ENCODE measurements at regions not wholly inside any gene's neighbourhood (a gene's known extent, or its start where the extent isn't known, plus 50 kb on each side); places are given as distances from the start of the nearest gene placed in this dataset.

DNA sequence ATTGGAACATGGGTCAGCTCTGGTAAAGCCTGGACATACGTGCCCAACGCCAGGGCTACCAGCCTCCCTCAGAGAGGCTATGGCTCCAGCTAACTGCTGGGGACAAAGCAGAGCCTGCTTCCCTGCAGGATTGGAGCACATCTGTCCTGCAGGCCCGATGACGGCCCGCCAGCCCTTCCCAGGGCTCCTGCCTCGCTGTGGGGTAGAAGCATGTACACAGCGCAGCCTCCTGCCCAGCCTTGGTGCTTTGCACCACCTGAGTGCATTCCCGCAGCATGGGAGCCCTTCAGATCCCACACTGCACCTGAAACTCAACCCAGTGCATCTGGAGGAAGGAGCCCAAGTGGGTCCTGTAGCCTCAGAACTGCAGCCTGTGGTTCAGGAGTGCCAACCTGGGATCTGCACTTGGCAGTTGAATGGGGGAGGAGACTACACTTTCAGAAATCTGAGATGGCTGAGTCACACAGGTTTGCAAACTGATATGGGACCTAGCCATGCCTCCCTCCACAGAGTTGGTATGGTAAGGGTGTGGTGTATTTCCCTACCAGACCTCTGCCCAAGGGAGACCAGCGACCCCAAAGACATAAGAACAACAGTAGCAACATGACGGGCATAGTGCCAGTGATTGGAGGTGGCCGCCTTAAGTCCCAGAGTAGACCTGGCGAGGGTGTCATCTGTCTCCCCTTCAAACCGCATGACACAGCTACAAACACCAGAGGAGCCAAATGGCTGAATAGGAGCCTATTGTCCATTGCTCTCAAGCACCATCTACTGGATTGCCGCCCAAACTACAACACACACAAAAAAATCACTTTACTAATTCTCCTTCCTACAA lies 273.9 kb upstream of the MIS18BP1 start:
- ATAC-seq (peak; percentile 95), DNase-seq (ENCODE audit: low read depth, low spot score) (peak; percentile 51)
- intact Hi-C loops (cut with micrococcal nuclease), result loop anchor here (1.0 to 10.0 kb wide), 2 partner anchors 101 to 612 kb away; no protein-coding TSS in a partner anchor
- ChIA-PET POLR2A (no interaction called here), RAD21 (ENCODE audit: low non-redundant PET in 1 of 2, low total read pairs in 2 of 2, uncharacterized antibody in 2 of 2, unreplicated experiment in 2 of 2) (interaction anchor here in 1 of 2 experiments (1.4 kb wide), 1 partner anchor 100 kb away, joined by 3 read pairs; no protein-coding TSS in a partner anchor), CTCF (interaction anchor here (0.8 kb wide), 1 partner anchor 13 kb away, joined by 3 read pairs; no protein-coding TSS in a partner anchor)
- Histone ChIP-seq H3K36me3 (ENCODE audit: control insufficient read depth in 1 of 2, insufficient read depth in 2 of 2, low read length in 2 of 2) (no peaks in the 10 kb centered on the region), H3K9ac (ENCODE audit: low read length) (no peak overlapping the region), H3K27me3 (ENCODE audit: insufficient read depth, low read length) (no peaks in the 10 kb centered on the region), H3K4me2 (ENCODE audit: low read length) (peak overlapping the region; percentile 40), H3K79me2 (ENCODE audit: insufficient read depth, low read length) (no peaks in the 10 kb centered on the region), H4K20me1 (ENCODE audit: insufficient read depth) (no peaks in the 10 kb centered on the region), H3K4me1 (ENCODE audit: control insufficient read depth in 1 of 2, insufficient read depth in 2 of 2, low read length in 2 of 2) (peaks cover 4 to 11% of the 10 kb centered on the region in 2 experiments; a peak in 3 of 4 replicates), H3K9me2 (ENCODE audit: insufficient read depth) (no peaks in the 10 kb centered on the region), H3K27ac (ENCODE audit: low read depth, low read length) (peak overlapping the region; percentile 1; the same call in 1 of the 2 replicates), H3K9me3 (ENCODE audit: control insufficient read depth in 1 of 2, insufficient read depth in 1 of 2, low read depth in 1 of 2, low read length in 2 of 2) (0 out of 4 replicates have a peak, but pooled peaks cover 0 to 3% of the 10 kb centered on the region in 2 experiments), H2AFZ (ENCODE audit: low read depth, low read length, poor library complexity, severe bottlenecking) (no peak overlapping the region), H3K4me3 (replicated peaks in 1 of 2; ENCODE audit: low read depth in 1 of 2, low read length in 2 of 2) (no peak overlapping the region)
- BruUV-seq (replicated peaks), result no TSS peak
- TF ChIP-seq, protein P1, sequence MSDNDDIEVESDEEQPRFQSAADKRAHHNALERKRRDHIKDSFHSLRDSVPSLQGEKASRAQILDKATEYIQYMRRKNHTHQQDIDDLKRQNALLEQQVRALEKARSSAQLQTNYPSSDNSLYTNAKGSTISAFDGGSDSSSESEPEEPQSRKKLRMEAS (IDR thresholded peaks at IDR 0.05), result peak; percentile 31; the same call in 1 of the 2 replicates
- TF ChIP-seq TCF7L2 (IDR thresholded peaks at IDR 0.05; ENCODE audit: borderline replicate concordance, extremely low read depth, insufficient read depth, insufficient read length) (no peak), RAD21 (IDR thresholded peaks at IDR 0.05; ENCODE audit: low read depth) (peak; percentile 60)
- TF ChIP-seq, protein P2, sequence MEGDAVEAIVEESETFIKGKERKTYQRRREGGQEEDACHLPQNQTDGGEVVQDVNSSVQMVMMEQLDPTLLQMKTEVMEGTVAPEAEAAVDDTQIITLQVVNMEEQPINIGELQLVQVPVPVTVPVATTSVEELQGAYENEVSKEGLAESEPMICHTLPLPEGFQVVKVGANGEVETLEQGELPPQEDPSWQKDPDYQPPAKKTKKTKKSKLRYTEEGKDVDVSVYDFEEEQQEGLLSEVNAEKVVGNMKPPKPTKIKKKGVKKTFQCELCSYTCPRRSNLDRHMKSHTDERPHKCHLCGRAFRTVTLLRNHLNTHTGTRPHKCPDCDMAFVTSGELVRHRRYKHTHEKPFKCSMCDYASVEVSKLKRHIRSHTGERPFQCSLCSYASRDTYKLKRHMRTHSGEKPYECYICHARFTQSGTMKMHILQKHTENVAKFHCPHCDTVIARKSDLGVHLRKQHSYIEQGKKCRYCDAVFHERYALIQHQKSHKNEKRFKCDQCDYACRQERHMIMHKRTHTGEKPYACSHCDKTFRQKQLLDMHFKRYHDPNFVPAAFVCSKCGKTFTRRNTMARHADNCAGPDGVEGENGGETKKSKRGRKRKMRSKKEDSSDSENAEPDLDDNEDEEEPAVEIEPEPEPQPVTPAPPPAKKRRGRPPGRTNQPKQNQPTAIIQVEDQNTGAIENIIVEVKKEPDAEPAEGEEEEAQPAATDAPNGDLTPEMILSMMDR (IDR thresholded peaks at IDR 0.05 in 2 of 3, conservative IDR thresholded peaks at IDR 0.05 in 1 of 3; ENCODE audit: borderline replicate concordance in 1 of 3, insufficient read depth in 1 of 3, low read depth in 2 of 3, low read length in 2 of 3), result peak; percentile 36 to 68 (median 64); a peak in 5 of 6 replicates
